ENCODE measurements at regions not wholly inside any gene's neighbourhood (a gene's known extent, or its start where the extent isn't known, plus 50 kb on each side); places are given as distances from the start of the nearest gene placed in this dataset.

DNA sequence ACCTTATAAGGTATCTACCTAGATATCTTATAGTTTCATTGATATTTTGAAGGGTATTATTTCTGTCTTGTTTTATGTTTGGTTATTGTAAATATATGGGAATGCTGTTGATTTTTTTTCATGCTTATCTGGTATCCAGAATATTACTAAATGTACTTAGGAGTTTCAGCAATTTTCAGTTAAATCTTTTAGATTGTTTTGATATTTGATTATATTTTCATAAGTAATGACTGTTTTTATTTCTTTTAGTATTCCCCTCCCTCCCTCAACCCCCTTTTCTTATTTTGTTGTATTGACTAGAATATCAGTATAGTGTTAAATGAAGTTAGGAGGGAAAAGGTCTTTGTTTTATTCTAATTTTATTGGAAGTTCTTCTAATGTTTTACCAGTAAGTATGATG lies 344.4 kb upstream of the PROX1 start:
- no peaks in the 10 kb centered on the region for H3K36me3 ChIP-seq (ENCODE audit: control insufficient read depth, insufficient read depth, low read length)
- no peaks in the 10 kb centered on the region for H3K9me3 ChIP-seq (ENCODE audit: control insufficient read depth, insufficient read depth, low read depth, low read length)
- no peaks in the 10 kb centered on the region for H3K4me1 ChIP-seq (ENCODE audit: control insufficient read depth, insufficient read depth, low read length)
- in situ Hi-C loops (cut with HindIII; ENCODE audit: low pct_unique_long_range_greater_than_20kb, low sequenced_read_pairs), result no loop called here
- ChIA-PET CTCF (no interaction called here), POLR2A (no interaction called here)
- H3K27ac ChIP-seq (ENCODE audit: low read length), result no peak overlapping the region
- DNase-seq (ENCODE audit: low read depth, low spot score) (no peak), ATAC-seq (no peak)
- intact Hi-C loops (cut with micrococcal nuclease; ENCODE audit: unreplicated experiment), result no loop called here
- no TSS peak for BruUV-seq (replicated peaks)
- no peaks in the 10 kb centered on the region for H3K27me3 ChIP-seq (ENCODE audit: control insufficient read depth, insufficient read depth, low read length)
- TF ChIP-seq POLR2AphosphoS5 (IDR thresholded peaks at IDR 0.05; ENCODE audit: low read depth, low read length) (no peak), TCF7L2 (IDR thresholded peaks at IDR 0.05; ENCODE audit: low read depth, low read length) (no peak), SIN3A (IDR thresholded peaks at IDR 0.05; ENCODE audit: borderline replicate concordance, insufficient read depth, low read depth, low read length) (no peak)
- TF ChIP-seq, protein P1, sequence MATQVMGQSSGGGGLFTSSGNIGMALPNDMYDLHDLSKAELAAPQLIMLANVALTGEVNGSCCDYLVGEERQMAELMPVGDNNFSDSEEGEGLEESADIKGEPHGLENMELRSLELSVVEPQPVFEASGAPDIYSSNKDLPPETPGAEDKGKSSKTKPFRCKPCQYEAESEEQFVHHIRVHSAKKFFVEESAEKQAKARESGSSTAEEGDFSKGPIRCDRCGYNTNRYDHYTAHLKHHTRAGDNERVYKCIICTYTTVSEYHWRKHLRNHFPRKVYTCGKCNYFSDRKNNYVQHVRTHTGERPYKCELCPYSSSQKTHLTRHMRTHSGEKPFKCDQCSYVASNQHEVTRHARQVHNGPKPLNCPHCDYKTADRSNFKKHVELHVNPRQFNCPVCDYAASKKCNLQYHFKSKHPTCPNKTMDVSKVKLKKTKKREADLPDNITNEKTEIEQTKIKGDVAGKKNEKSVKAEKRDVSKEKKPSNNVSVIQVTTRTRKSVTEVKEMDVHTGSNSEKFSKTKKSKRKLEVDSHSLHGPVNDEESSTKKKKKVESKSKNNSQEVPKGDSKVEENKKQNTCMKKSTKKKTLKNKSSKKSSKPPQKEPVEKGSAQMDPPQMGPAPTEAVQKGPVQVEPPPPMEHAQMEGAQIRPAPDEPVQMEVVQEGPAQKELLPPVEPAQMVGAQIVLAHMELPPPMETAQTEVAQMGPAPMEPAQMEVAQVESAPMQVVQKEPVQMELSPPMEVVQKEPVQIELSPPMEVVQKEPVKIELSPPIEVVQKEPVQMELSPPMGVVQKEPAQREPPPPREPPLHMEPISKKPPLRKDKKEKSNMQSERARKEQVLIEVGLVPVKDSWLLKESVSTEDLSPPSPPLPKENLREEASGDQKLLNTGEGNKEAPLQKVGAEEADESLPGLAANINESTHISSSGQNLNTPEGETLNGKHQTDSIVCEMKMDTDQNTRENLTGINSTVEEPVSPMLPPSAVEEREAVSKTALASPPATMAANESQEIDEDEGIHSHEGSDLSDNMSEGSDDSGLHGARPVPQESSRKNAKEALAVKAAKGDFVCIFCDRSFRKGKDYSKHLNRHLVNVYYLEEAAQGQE (IDR thresholded peaks at IDR 0.05; ENCODE audit: insufficient read depth in 1 of 2, low read depth in 2 of 2, low read length in 1 of 2), result no peak
- TF ChIP-seq, protein P2, sequence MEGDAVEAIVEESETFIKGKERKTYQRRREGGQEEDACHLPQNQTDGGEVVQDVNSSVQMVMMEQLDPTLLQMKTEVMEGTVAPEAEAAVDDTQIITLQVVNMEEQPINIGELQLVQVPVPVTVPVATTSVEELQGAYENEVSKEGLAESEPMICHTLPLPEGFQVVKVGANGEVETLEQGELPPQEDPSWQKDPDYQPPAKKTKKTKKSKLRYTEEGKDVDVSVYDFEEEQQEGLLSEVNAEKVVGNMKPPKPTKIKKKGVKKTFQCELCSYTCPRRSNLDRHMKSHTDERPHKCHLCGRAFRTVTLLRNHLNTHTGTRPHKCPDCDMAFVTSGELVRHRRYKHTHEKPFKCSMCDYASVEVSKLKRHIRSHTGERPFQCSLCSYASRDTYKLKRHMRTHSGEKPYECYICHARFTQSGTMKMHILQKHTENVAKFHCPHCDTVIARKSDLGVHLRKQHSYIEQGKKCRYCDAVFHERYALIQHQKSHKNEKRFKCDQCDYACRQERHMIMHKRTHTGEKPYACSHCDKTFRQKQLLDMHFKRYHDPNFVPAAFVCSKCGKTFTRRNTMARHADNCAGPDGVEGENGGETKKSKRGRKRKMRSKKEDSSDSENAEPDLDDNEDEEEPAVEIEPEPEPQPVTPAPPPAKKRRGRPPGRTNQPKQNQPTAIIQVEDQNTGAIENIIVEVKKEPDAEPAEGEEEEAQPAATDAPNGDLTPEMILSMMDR (IDR thresholded peaks at IDR 0.05), result no peak
- no peak overlapping the region for H3K4me3 ChIP-seq (ENCODE audit: low read depth in 2 of 2, low read length in 2 of 2)

DNA sequence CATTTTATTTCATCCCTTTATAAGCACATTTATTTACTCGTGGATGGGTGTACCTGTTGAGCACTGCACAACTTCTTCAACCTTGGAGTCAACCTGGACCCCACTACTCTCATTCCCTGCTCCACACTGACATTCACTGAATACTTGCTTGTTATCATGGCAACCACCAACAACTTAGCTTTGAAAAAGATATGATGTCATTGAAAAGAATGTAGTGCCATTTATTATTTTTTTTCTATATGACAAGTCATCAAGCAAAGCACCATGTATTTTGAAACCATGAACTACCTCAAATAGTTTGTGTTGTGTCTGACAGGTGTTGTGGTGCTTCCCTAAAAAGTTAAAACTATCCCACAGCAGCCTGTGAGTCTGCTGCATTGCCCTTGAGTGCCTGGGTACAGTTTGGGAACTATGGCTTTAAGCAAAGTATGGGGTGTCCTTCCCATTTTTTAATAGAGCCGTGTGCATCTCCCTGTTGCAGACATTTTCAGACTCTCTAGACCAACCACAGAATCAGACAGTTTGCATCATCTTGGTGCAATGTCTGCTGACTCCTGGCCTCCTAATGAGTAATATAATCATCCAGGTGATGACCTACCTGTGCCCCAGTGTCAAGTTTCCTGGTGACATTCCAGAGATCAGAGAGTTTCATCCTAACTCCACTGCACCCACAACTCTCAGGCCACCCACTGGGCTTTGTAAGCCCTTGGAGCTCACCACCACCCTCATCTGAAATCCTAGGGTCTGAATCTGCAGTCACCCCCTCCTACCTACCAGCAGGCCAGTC lies 339.7 kb upstream of the PROX1 start:
- no peak overlapping the region for H3K27ac ChIP-seq (ENCODE audit: low read length)
- in situ Hi-C loops (cut with HindIII; ENCODE audit: low pct_unique_long_range_greater_than_20kb, low sequenced_read_pairs), result no loop called here

More for the DNA sequence above, 339.7 kb upstream of the PROX1 start:
- no peak for DNase-seq (ENCODE audit: low read depth, low spot score)
- no peaks in the 10 kb centered on the region for H3K4me1 ChIP-seq (ENCODE audit: control insufficient read depth, insufficient read depth, low read length)
- POLR2A ChIA-PET, result no interaction called here
- no peak for ATAC-seq
- no peak overlapping the region for H3K4me3 ChIP-seq (ENCODE audit: low read depth in 2 of 2, low read length in 2 of 2)
- no peaks in the 10 kb centered on the region for H3K9me3 ChIP-seq (ENCODE audit: control insufficient read depth, insufficient read depth, low read depth, low read length)
- no peak for TF ChIP-seq TCF7L2 (IDR thresholded peaks at IDR 0.05; ENCODE audit: low read depth, low read length)
- TF ChIP-seq, protein P1 (IDR thresholded peaks at IDR 0.05; ENCODE audit: insufficient read depth in 1 of 2, low read depth in 2 of 2, low read length in 1 of 2), result no peak
- TF ChIP-seq POLR2AphosphoS5 (IDR thresholded peaks at IDR 0.05; ENCODE audit: low read depth, low read length), result no peak
- TF ChIP-seq, protein P2 (IDR thresholded peaks at IDR 0.05), result no peak
- no peak for TF ChIP-seq SIN3A (IDR thresholded peaks at IDR 0.05; ENCODE audit: borderline replicate concordance, insufficient read depth, low read depth, low read length)
- no TSS peak for BruUV-seq (replicated peaks)
- CTCF ChIA-PET, result no interaction called here
- intact Hi-C loops (cut with micrococcal nuclease; ENCODE audit: unreplicated experiment), result no loop called here
- no peaks in the 10 kb centered on the region for H3K27me3 ChIP-seq (ENCODE audit: control insufficient read depth, insufficient read depth, low read length)
- no peaks in the 10 kb centered on the region for H3K36me3 ChIP-seq (ENCODE audit: control insufficient read depth, insufficient read depth, low read length)

All from Panc1 (cell line).